HepG2 (cell line): ENCODE measurements at regions not wholly inside any gene's neighbourhood (a gene's known extent, or its start where the extent isn't known, plus 50 kb on each side); places are given as distances from the start of the nearest gene placed in this dataset.
"Not testable (repeated sequence)": the region's sequence is repeated elsewhere in the genome, so short reads cannot be mapped to it uniquely, and the experiment has no call there.

Experiments used
- ATAC-seq: fragments of 200-7000 bp; cut with Tn5 transposase; 3 replicates; pipeline ENCODE4 v1.9.1; 2020; ENCODE audit warnings: mild to moderate bottlenecking, moderate library complexity
- BruUV-seq: library from RNA; stranded (reverse); fragments of 400-500 nt; replicated peaks from 2 replicates; lab custom pipeline; 2021; lab: Mats Ljungman, UMichigan
- CTCF ChIA-PET: fragments of 300-600 bp; formaldehyde crosslinking; extraction: SDS; loops from one replicate; lab custom pipeline; 2021; ENCODE audit warnings: low total read pairs, inconsistent platforms, low intra/inter-chr PET ratio; lab: Yijun Ruan, JAX
- POLR2A ChIA-PET: fragments of 350-600 bp; sonication (Branson Sonifier 250); formaldehyde crosslinking; loops from one replicate; lab custom pipeline; 2020; ENCODE audit warnings: antibody characterized with exemption, inconsistent platforms; lab: Yijun Ruan, JAX
- DNase-seq: peaks from one replicate; pipeline ENCODE4 v3.0.0-alpha.2; 2015; ENCODE audit warnings: low spot score
- FAIRE-seq: peaks from 3 replicates; lab custom pipeline; 2011; peaks lifted over from hg19 to GRCh38; lab: Jason Lieb, UNC
- H2AFZ ChIP-seq: one replicate; pipeline ENCODE4 v1.6.1; 2011; ENCODE audit warnings: low read length, inconsistent platforms
- H3K27ac ChIP-seq: fragments of 300-600 bp; 3 replicates; pipeline ENCODE4 v1.8.0; 2011; ENCODE audit warnings: mixed run types, mild to moderate bottlenecking, mixed read lengths, low read length, inconsistent platforms; ENCODE audit not compliant: insufficient read depth; ENCODE audit errors: extremely low read length
- H3K27me3 ChIP-seq, 2 experiments: fragments of 200-600 bp in 1 of 2; 2 replicates in 1 of 2; 3 replicates in 1 of 2; pipeline versions ENCODE4 v1.6.0 to v1.8.0; 2011; ENCODE audit warnings: low read length in 2 of 2, mild to moderate bottlenecking in 2 of 2, moderate library complexity in 2 of 2, inconsistent platforms in 1 of 2; ENCODE audit not compliant: insufficient read depth in 2 of 2, control insufficient read depth in 1 of 2
- H3K36me3 ChIP-seq, 2 experiments: fragments of 200-600 bp in 1 of 2; replicated peaks in 1 of 2; 2 replicates in 1 of 2; 3 replicates in 1 of 2; pipeline versions ENCODE4 v1.5.1 to v1.8.0; 2011; ENCODE audit warnings: low read length in 2 of 2, inconsistent platforms in 1 of 2; ENCODE audit not compliant: insufficient read depth in 2 of 2, control insufficient read depth in 1 of 2
- H3K4me1 ChIP-seq: 2 replicates; pipeline ENCODE4 v1.5.1; 2012; ENCODE audit warnings: low read length, inconsistent platforms; ENCODE audit not compliant: insufficient read depth
- H3K4me2 ChIP-seq: 2 replicates; pipeline ENCODE4 v1.6.0; 2011; ENCODE audit warnings: low read depth, low read length, inconsistent platforms
- H3K4me3 ChIP-seq, 3 experiments: fragments of 200-600 bp in 1 of 3; sonication (generic), shearing (Covaris generic) in 1 of 3; replicated peaks in 1 of 3; 2 replicates each; pipeline ENCODE4 v1.5.1; 2011 to 2016; ENCODE audit warnings: low read length in 3 of 3, inconsistent platforms in 2 of 3, low read depth in 2 of 3, mild to moderate bottlenecking in 2 of 3, control low read depth in 1 of 3, mixed read lengths in 1 of 3; ENCODE audit not compliant: insufficient read depth in 1 of 3
- H3K79me2 ChIP-seq: one replicate; pipeline ENCODE4 v1.6.1; 2011; ENCODE audit warnings: low read length, inconsistent platforms; ENCODE audit not compliant: insufficient read depth
- H3K9ac ChIP-seq: 2 replicates; pipeline ENCODE4 v1.6.0; 2011; ENCODE audit warnings: mild to moderate bottlenecking, low read depth, low read length, inconsistent platforms; ENCODE audit not compliant: insufficient read depth
- H3K9me3 ChIP-seq: 2 replicates; pipeline ENCODE4 v1.5.1; 2012; ENCODE audit warnings: mild to moderate bottlenecking, low read length
- H4K20me1 ChIP-seq: 2 replicates; pipeline ENCODE4 v1.6.0; 2011; ENCODE audit warnings: inconsistent platforms, mild to moderate bottlenecking, low read length, moderate library complexity; ENCODE audit not compliant: insufficient read depth
- HMGXB4 ChIP-seq, 2 experiments: sonication (generic) in 1 of 2; formaldehyde crosslinking in 1 of 2; IDR thresholded peaks; 2 replicates each; pipeline versions ENCODE4 v1.4.0 to v1.6.1; 2018 to 2020; ENCODE audit warnings: missing genetic modification reagents in 2 of 2, borderline replicate concordance in 1 of 2, low read depth in 1 of 2, mild to moderate bottlenecking in 1 of 2, missing biosample characterization in 1 of 2
- HNRNPK ChIP-seq: fragments of 200-400 bp; formaldehyde crosslinking; IDR thresholded peaks from 2 replicates; pipeline ENCODE4 v1.6.1; 2018; ENCODE audit warnings: low read length, low read depth, moderate library complexity, mild to moderate bottlenecking; ENCODE audit not compliant: poor library complexity, severe bottlenecking
- NFIB ChIP-seq: sonication (generic); formaldehyde crosslinking; IDR thresholded peaks from 2 replicates; pipeline ENCODE4 v1.9.0; 2021; ENCODE audit warnings: missing genetic modification reagents, mild to moderate bottlenecking, borderline replicate concordance
- ZNF160 ChIP-seq: sonication (generic); formaldehyde crosslinking; IDR thresholded peaks from 2 replicates; pipeline ENCODE4 v1.8.0; 2022; ENCODE audit warnings: mild to moderate bottlenecking, inconsistent platforms, missing genetic modification reagents
- ZNF431 ChIP-seq: sonication (generic); formaldehyde crosslinking; IDR thresholded peaks from 2 replicates; pipeline ENCODE4 v1.9.0; 2022; ENCODE audit warnings: missing genetic modification reagents, low read depth, mild to moderate bottlenecking, borderline replicate concordance
- WGBS: methylation state at CpG from one replicate; pipeline ENCODE4 v1.1.6; 2017; ENCODE audit warnings: low lambda C conversion rate; 5-methylcytosine and 5-hydroxymethylcytosine counted together
- in situ Hi-C: cut with HindIII; loops from 2 replicates; pipeline ENCODE4 v1.10.0; 2017; ENCODE audit warnings: low pct_unique_long_range_greater_than_20kb; ENCODE audit not compliant: extremely low pct_ligation_motif_present
- intact Hi-C: fragments of 100-400 bp; cut with micrococcal nuclease; formaldehyde crosslinking; loops from one replicate; pipeline ENCODE4 v1.10.0; 2022; ENCODE audit not compliant: unreplicated experiment
- TF ChIP-seq, protein P1 (sequence below): sonication (generic); formaldehyde crosslinking; IDR thresholded peaks from 2 replicates; pipeline ENCODE4 v1.5.1; 2020; ENCODE audit warnings: missing genetic modification reagents, mild to moderate bottlenecking, borderline replicate concordance
- TF ChIP-seq, protein P2 (sequence below): sonication (generic); formaldehyde crosslinking; IDR thresholded peaks from 2 replicates; pipeline ENCODE4 v1.4.0; 2020; ENCODE audit warnings: missing genetic modification reagents, borderline replicate concordance

GRCh38 chr10:25843551-25844170 is 90.4 kb upstream of the MYO3A start (continued):
- TF ChIP-seq NFIB (CRISPR knock-in tag) (no peak), ZNF431 (CRISPR knock-in tag) (no peak), HMGXB4 (CRISPR knock-in tag; IDR thresholded peaks at IDR 0.05; ENCODE audit: borderline replicate concordance in 1 of 2, low read depth in 1 of 2) (no peak), ZNF160 (CRISPR knock-in tag) (no peak), HNRNPK (no peak)
- TF ChIP-seq, protein P1, sequence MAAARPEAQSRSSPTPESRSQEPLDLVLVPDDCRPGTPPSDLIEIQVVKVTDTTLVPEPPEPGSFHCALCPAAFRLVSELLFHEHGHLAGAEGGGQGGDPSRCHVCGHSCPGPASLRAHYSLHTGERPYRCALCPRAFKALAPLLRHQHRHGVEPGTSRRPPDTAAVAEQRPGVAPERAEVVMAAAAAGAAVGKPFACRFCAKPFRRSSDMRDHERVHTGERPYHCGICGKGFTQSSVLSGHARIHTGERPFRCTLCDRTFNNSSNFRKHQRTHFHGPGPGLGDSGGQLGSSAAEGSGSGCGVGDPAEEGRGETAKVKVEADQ = no peak
- TF ChIP-seq, protein P2, sequence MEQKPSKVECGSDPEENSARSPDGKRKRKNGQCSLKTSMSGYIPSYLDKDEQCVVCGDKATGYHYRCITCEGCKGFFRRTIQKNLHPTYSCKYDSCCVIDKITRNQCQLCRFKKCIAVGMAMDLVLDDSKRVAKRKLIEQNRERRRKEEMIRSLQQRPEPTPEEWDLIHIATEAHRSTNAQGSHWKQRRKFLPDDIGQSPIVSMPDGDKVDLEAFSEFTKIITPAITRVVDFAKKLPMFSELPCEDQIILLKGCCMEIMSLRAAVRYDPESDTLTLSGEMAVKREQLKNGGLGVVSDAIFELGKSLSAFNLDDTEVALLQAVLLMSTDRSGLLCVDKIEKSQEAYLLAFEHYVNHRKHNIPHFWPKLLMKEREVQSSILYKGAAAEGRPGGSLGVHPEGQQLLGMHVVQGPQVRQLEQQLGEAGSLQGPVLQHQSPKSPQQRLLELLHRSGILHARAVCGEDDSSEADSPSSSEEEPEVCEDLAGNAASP (CRISPR knock-in tag) = no peak

DNA sequence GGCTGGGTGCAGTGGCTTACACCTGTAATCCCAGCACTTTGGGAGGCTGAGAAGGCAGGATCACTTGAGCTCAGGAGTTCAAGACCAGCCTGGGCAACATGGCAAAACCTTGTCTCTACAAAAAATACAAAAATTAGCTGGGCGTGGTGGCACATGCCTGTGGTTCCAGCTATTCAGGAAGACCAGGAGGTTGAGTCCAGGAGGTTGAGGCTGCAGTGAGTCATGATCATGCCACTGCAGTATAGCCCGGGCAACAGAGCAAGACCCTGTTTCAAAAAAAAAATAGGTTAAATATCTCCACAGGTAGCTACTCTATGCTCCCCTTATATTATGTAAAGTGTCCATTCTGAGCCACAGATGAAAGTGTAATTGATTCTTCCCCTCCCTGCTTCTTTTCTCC is 89.3 kb upstream of the MYO3A start:
- CTCF ChIA-PET, intact Hi-C loops, H3K27ac ChIP-seq, DNase-seq, ATAC-seq, H3K9me3 ChIP-seq, H3K36me3 ChIP-seq, H3K4me1 ChIP-seq, in situ Hi-C loops, FAIRE-seq, BruUV-seq, H4K20me1 ChIP-seq, H3K4me2 ChIP-seq, H2AFZ ChIP-seq, H3K4me3 ChIP-seq, H3K27me3 ChIP-seq, H3K79me2 ChIP-seq, POLR2A ChIA-PET, H3K9ac ChIP-seq: not testable (repeated sequence)
- WGBS = 0% methylated on average over 1 of the region's 2 CpGs
